GM12878 (cell line): ENCODE measurements at regions not wholly inside any gene's neighbourhood (a gene's known extent, or its start where the extent isn't known, plus 50 kb on each side); places are given as distances from the start of the nearest gene placed in this dataset.

ENCODE experiments used
- ATAC-seq: fragments of 200-7000 bp; cut with Tn5 transposase; 3 replicates; pipeline ENCODE4 v1.9.1; 2020; ENCODE audit warnings: mild to moderate bottlenecking, moderate library complexity
- BruUV-seq: library from RNA; stranded (reverse); fragments of 400-500 nt; replicated peaks from 2 replicates; lab custom pipeline; 2021; lab: Mats Ljungman, UMichigan
- CTCF ChIA-PET: fragments of 300-600 bp; sonication (Branson Sonifier 250); formaldehyde crosslinking; extraction: SDS; loops from one replicate; lab custom pipeline; 2021; ENCODE audit warnings: inconsistent platforms; lab: Yijun Ruan, JAX
- POLR2A ChIA-PET: fragments of 350-600 bp; formaldehyde crosslinking; extraction: SDS; loops from one replicate; lab custom pipeline; 2021; ENCODE audit warnings: inconsistent platforms; lab: Charles Lee
- RAD21 ChIA-PET: fragments of 300-600 bp; sonication (Branson Sonifier 250); formaldehyde crosslinking; loops from one replicate; lab custom pipeline; 2023; ENCODE audit warnings: antibody characterized with exemption; ENCODE audit not compliant: unreplicated experiment; lab: Charles Lee
- SMC1A ChIA-PET: fragments of 300-600 bp; sonication (Branson Sonifier 250); formaldehyde crosslinking; loops from one replicate; lab custom pipeline; 2023; ENCODE audit not compliant: unreplicated experiment, uncharacterized antibody; lab: Charles Lee
- DNase-seq: peaks from one replicate; pipeline ENCODE4 v3.0.0-alpha.2; 2011; ENCODE audit warnings: low read depth, low spot score
- FAIRE-seq: peaks from 3 replicates; lab custom pipeline; 2011; peaks lifted over from hg19 to GRCh38; lab: Jason Lieb, UNC
- H2AFZ ChIP-seq: 2 replicates; pipeline ENCODE4 v1.6.0; 2011; ENCODE audit warnings: low read depth, low read length, control low read depth; ENCODE audit not compliant: control insufficient read depth
- H3K27ac ChIP-seq: 2 replicates; pipeline ENCODE4 v1.5.1; 2011; ENCODE audit warnings: control low read depth; ENCODE audit not compliant: control insufficient read depth, insufficient read depth
- H3K27me3 ChIP-seq, 2 experiments: replicated peaks in 1 of 2; 2 replicates each; pipeline versions ENCODE4 v1.6.0 to v1.6.1; 2011; ENCODE audit warnings: low read length in 1 of 2; ENCODE audit not compliant: control insufficient read depth in 2 of 2, insufficient read depth in 2 of 2
- H3K36me3 ChIP-seq, 2 experiments: 2 replicates each; pipeline ENCODE4 v1.5.1; 2011; ENCODE audit warnings: low read length in 1 of 2; ENCODE audit not compliant: control insufficient read depth in 2 of 2, insufficient read depth in 2 of 2
- H3K4me1 ChIP-seq: 2 replicates; pipeline ENCODE4 v1.6.1; 2011; ENCODE audit warnings: mild to moderate bottlenecking, low read length, moderate library complexity, mixed read lengths; ENCODE audit not compliant: control insufficient read depth, insufficient read depth
- H3K4me2 ChIP-seq: 2 replicates; pipeline ENCODE4 v1.6.0; 2011; ENCODE audit warnings: control low read depth; ENCODE audit not compliant: control insufficient read depth, insufficient read depth
- H3K4me3 ChIP-seq: fragments of 200-600 bp; sonication (generic); 2 replicates; pipeline ENCODE4 v1.5.1; 2016
- H3K79me2 ChIP-seq: 2 replicates; pipeline ENCODE4 v1.6.0; 2011; ENCODE audit warnings: low read length; ENCODE audit not compliant: control insufficient read depth, insufficient read depth
- H3K9ac ChIP-seq: 2 replicates; pipeline ENCODE4 v1.8.0; 2011; ENCODE audit warnings: low read length, control low read depth, mixed read lengths; ENCODE audit not compliant: control insufficient read depth, insufficient read depth
- H3K9me3 ChIP-seq: replicated peaks from 3 replicates; pipeline ENCODE4 v1.5.1; 2011; ENCODE audit warnings: mild to moderate bottlenecking, low read length; ENCODE audit not compliant: control insufficient read depth, insufficient read depth
- H4K20me1 ChIP-seq: 2 replicates; pipeline ENCODE4 v1.6.0; 2011; ENCODE audit not compliant: control insufficient read depth, insufficient read depth
- ATF3 ChIP-seq: IDR thresholded peaks from 2 replicates; pipeline ENCODE4 v1.6.1; 2011; ENCODE audit warnings: low read depth, mild to moderate bottlenecking, low read length, moderate library complexity, borderline replicate concordance; ENCODE audit errors: extremely low read depth
- CHD1 ChIP-seq: IDR thresholded peaks from 2 replicates; pipeline ENCODE4 v1.6.1; 2012; ENCODE audit warnings: low read depth, low read length, improper control_type of control experiment
- CHD2 ChIP-seq: IDR thresholded peaks from 2 replicates; pipeline ENCODE4 v1.6.1; 2011; ENCODE audit warnings: low read depth, low read length, improper control_type of control experiment, borderline replicate concordance
- ELK1 ChIP-seq: IDR thresholded peaks from 2 replicates; pipeline ENCODE4 v1.6.1; 2012; ENCODE audit warnings: low read depth, low read length, improper control_type of control experiment
- KLF5 ChIP-seq: fragments of 450-650 bp; IDR thresholded peaks from 2 replicates; pipeline ENCODE4 v1.6.1; 2014; ENCODE audit warnings: mild to moderate bottlenecking; ENCODE audit not compliant: partially characterized antibody
- MYC ChIP-seq: IDR thresholded peaks from 2 replicates; pipeline ENCODE4 v1.6.1; 2011; ENCODE audit warnings: mild to moderate bottlenecking, low read length, moderate library complexity, inconsistent platforms; ENCODE audit not compliant: insufficient read depth, insufficient replicate concordance, insufficient read length, severe bottlenecking
- POLR2AphosphoS2 ChIP-seq: IDR thresholded peaks from 2 replicates; pipeline ENCODE4 v1.6.1; 2011; ENCODE audit warnings: low read depth, mild to moderate bottlenecking, low read length, improper control_type of control experiment, moderate library complexity
- POLR2AphosphoS5 ChIP-seq: IDR thresholded peaks from 2 replicates; pipeline ENCODE4 v1.6.1; 2011; ENCODE audit warnings: mild to moderate bottlenecking, low read length, inconsistent platforms
- SIX5 ChIP-seq: IDR thresholded peaks from 2 replicates; pipeline ENCODE4 v1.6.1; 2011; ENCODE audit warnings: mild to moderate bottlenecking, low read depth, low read length, moderate library complexity; ENCODE audit not compliant: severe bottlenecking
- SUPT20H ChIP-seq: IDR thresholded peaks from 2 replicates; pipeline ENCODE4 v1.6.1; 2011; ENCODE audit warnings: low read depth, mild to moderate bottlenecking, low read length, moderate library complexity, borderline replicate concordance; ENCODE audit not compliant: control insufficient read depth
- TAF1 ChIP-seq: IDR thresholded peaks from 2 replicates; pipeline ENCODE4 v1.6.1; 2011; ENCODE audit warnings: mild to moderate bottlenecking, low read depth, low read length, borderline replicate concordance
- ZNF274 ChIP-seq: IDR thresholded peaks from one replicate; pipeline ENCODE4 v1.8.0; 2011; ENCODE audit not compliant: insufficient read length, insufficient read depth
- WGBS: methylation state at CpG from one replicate; pipeline ENCODE4 v1.1.6; 2016; ENCODE audit warnings: low lambda C conversion rate; ENCODE audit not compliant: insufficient replicate concordance, insufficient coverage; ENCODE audit errors: missing lambda C conversion rate; 5-methylcytosine and 5-hydroxymethylcytosine counted together
- in situ Hi-C: fragments of 300-500 bp; cut with MboI; formaldehyde crosslinking; loops from 9 replicates; pipeline ENCODE4 v1.14.3; 2018; ENCODE audit warnings: mixed read lengths
- intact Hi-C: fragments of 100-400 bp; cut with micrococcal nuclease; formaldehyde crosslinking; loops from one replicate; pipeline ENCODE4 v1.14.2; 2022; ENCODE audit not compliant: unreplicated experiment
- TF ChIP-seq, protein P1 (sequence below): fragments of 450-650 bp; IDR thresholded peaks from 2 replicates; pipeline ENCODE4 v1.6.1; 2017; ENCODE audit warnings: borderline replicate concordance
- TF ChIP-seq, protein P2 (sequence below): fragments of 450-650 bp; IDR thresholded peaks from 2 replicates; pipeline ENCODE4 v1.6.1; 2017; ENCODE audit warnings: mild to moderate bottlenecking, low read depth, inconsistent platforms; ENCODE audit not compliant: poor library complexity, severe bottlenecking

- ChIA-PET RAD21 (no interaction called here), POLR2A (no interaction called here), CTCF (interaction anchor here (1.5 kb wide), 1 partner anchor 9 kb away, joined by 3 read pairs; no protein-coding TSS in a partner anchor), SMC1A (no interaction called here)
- Histone ChIP-seq H3K9ac (no peak overlapping the region), H3K4me1 (no peaks in the 10 kb centered on the region), H3K9me3 (no peaks in the 10 kb centered on the region), H3K36me3 (no peaks in the 10 kb centered on the region), H3K27ac (no peak overlapping the region), H2AFZ (no peak overlapping the region), H3K79me2 (no peaks in the 10 kb centered on the region), H4K20me1 (no peaks in the 10 kb centered on the region), H3K4me2 (no peak overlapping the region), H3K4me3 (no peak overlapping the region), H3K27me3 (no peaks in the 10 kb centered on the region; a peak in 1 of 4 replicates)
- 18% methylated on average over 2 of the region's 2 CpGs for WGBS
- ATAC-seq (no peak), DNase-seq (no peak), FAIRE-seq (no peak)
- TF ChIP-seq SUPT20H: no peak
- TF ChIP-seq ZNF274: no peak
- TF ChIP-seq, protein P1, sequence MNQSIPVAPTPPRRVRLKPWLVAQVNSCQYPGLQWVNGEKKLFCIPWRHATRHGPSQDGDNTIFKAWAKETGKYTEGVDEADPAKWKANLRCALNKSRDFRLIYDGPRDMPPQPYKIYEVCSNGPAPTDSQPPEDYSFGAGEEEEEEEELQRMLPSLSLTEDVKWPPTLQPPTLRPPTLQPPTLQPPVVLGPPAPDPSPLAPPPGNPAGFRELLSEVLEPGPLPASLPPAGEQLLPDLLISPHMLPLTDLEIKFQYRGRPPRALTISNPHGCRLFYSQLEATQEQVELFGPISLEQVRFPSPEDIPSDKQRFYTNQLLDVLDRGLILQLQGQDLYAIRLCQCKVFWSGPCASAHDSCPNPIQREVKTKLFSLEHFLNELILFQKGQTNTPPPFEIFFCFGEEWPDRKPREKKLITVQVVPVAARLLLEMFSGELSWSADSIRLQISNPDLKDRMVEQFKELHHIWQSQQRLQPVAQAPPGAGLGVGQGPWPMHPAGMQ: no peak
- no peak for TF ChIP-seq TAF1
- no peak for TF ChIP-seq ATF3
- no peak for TF ChIP-seq CHD1
- no peak for TF ChIP-seq CHD2
- TF ChIP-seq MYC: no peak
- TF ChIP-seq SIX5: no peak
- TF ChIP-seq KLF5: no peak
- TF ChIP-seq POLR2AphosphoS2: no peak
- no peak for TF ChIP-seq ELK1
- TF ChIP-seq, protein P2, sequence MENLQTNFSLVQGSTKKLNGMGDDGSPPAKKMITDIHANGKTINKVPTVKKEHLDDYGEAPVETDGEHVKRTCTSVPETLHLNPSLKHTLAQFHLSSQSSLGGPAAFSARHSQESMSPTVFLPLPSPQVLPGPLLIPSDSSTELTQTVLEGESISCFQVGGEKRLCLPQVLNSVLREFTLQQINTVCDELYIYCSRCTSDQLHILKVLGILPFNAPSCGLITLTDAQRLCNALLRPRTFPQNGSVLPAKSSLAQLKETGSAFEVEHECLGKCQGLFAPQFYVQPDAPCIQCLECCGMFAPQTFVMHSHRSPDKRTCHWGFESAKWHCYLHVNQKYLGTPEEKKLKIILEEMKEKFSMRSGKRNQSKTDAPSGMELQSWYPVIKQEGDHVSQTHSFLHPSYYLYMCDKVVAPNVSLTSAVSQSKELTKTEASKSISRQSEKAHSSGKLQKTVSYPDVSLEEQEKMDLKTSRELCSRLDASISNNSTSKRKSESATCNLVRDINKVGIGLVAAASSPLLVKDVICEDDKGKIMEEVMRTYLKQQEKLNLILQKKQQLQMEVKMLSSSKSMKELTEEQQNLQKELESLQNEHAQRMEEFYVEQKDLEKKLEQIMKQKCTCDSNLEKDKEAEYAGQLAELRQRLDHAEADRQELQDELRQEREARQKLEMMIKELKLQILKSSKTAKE: no peak
- TF ChIP-seq POLR2AphosphoS5: no peak
- in situ Hi-C loops: no loop called here
- BruUV-seq: no TSS peak
- intact Hi-C loops: no loop called here
These were observed 402.2 kb downstream of the BCAT1 start for GRCh38 chr12:24546661-24547060.
